HG03378 (cell line): ENCODE measurements at regions not wholly inside any gene's neighbourhood (a gene's known extent, or its start where the extent isn't known, plus 50 kb on each side); places are given as distances from the start of the nearest gene placed in this dataset.
"Not testable (repeated sequence)": the region's sequence is repeated elsewhere in the genome, so short reads cannot be mapped to it uniquely, and the experiment has no call there.

Experiments used
- ATAC-seq: cut with Tn5 transposase; IDR thresholded peaks from one replicate; pipeline ENCODE4 v1.9.1; 2021; ENCODE audit warnings: mild to moderate bottlenecking, moderate library complexity; ENCODE audit not compliant: unreplicated experiment

GRCh38 chr5:63228154-63228553 is 649.5 kb downstream of the LRRC70 start:
- no peak for ATAC-seq

DNA sequence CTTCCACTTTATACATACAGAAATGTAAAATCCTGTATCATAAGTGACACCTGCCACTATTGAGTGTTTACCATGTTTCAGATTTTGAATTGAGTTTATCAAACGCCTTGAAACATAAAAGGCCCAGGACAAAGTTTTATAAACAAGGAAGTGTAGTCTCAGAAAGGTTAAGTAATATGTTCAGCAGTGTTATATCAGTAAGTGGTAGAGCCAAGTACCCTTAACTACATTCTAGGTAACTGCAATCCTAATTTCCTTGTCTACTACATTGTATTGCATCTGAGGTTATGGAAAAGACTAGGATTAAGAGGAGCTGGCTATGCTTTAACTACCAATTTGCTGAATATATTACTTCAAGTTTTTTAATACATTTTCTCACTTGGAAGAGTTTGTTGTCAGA is 641.6 kb downstream of the LRRC70 start:
- ATAC-seq = no peak

DNA sequence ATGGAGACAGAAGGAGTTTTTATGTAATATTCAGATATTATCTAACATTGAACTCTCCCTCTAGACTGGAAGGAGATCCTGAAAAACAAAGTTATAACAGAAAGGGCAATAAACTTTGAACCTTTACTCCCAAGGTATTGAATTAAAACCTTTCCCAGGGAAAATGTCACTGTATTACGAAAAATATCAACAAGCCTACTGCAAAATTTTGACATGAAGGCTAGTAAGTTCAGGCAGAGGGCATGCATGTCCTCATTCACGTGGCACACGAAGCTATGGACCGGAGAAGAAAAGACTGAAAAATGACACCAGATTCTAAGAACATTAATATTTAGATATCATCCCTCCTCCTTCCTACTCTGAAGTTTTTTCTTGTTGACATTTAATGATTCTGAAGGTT is 638.8 kb downstream of the LRRC70 start:
- ATAC-seq = no peak

- no peak for ATAC-seq
Measured at GRCh38 chr5:63213256-63213655, 634.6 kb downstream of the LRRC70 start.

GRCh38 chr5:63211448-63212132 is 633.0 kb downstream of the LRRC70 start:
- ATAC-seq = no peak

DNA sequence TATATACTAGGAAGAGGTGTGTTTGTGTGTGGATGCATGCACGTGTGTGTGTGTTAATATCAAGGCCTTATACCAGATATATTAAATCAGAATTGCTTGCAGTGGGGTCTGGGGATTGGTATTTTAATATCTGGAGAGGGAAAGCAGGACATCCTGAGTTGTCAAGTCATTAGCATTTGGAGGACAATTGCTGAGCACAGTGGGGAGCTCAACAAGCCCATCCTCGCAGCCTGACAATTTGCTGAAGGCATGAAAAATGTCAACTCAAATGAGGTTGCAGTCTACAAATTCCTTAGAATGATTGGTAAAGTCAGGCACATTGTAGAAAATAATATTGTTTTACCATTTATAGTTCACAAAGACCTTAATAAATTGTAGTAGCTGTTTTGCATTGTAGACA is 627.4 kb downstream of the LRRC70 start:
- no peak for ATAC-seq

DNA sequence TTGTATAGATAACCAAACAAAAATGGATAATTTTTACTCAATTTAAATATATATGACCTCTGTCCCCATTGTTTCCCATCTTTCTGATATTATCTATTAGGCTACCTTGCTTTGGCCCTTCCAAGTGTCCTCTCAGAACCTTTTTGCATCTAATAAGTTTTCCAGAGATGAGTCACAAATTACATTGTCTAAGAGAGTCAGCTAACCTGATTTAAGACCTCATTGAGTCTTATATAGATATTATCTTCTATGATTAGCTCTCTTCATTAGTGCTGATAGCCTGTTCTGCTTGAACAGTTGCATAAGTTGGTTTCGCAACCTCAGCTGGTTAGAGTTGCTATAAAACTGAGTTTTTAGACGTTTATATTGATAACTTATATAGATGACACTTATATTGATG is 623.1 kb downstream of the LRRC70 start:
- ATAC-seq = no peak

DNA sequence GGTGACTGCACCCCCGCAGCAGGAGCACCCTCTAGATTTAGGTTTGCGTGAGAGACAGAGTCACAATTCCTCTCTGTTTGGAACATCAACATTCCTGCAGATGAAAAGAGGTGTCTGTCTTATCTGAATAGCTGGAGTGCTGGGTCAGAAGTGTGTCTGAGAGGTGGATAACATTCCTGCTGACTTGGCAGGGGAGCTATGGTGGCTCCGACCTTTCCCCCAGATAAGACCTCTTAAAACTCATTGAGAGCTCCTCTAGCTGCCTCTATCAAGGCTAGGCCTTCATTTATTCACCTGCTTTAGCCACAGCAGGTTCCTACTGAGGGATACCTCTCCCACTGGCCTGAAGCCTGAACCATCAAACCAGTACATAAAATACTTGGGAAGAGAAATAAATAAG is 615.5 kb downstream of the LRRC70 start:
- no peak for ATAC-seq

DNA sequence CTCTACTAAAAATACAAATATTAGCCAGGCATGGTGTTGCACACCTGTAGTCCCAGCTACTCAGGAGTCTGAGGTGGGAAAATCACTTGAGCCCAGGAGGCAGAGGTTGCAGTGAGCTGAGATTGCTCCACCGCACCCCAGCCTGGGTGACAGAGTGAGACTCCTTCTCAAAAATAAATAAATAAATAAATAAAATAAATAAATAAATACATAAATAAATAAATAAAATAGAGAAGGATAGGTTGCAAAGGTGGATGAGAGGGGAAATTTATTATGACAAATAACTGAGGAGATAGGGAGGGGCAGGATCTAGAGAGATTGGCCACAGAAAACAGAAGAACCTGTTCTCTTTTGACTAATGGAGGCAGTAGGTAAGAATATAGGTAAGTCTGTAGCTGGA is 601.6 kb downstream of the LRRC70 start:
- not testable (repeated sequence) for ATAC-seq

- ATAC-seq = no peak
Measured at GRCh38 chr5:63175850-63176249, 597.2 kb downstream of the LRRC70 start.

DNA sequence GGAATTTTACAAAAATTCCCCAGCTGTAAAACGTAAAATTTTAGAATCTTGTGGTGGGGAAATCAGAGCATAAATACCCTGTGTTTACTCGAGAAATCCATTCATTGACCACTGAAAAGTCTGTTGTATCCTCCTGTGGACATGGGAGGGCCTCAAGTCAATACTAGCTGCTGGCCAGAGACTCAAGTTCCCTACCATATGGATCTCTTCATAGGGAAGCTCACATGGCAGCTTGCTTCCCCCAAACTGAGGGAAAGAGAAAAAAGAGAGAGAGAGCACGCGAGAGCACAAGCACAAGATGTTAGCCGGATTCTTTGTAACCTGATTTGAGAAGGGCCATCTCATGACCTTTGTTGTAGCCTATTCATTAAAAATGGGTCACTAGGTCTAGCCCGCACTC is 591.9 kb downstream of the LRRC70 start:
- ATAC-seq = no peak

DNA sequence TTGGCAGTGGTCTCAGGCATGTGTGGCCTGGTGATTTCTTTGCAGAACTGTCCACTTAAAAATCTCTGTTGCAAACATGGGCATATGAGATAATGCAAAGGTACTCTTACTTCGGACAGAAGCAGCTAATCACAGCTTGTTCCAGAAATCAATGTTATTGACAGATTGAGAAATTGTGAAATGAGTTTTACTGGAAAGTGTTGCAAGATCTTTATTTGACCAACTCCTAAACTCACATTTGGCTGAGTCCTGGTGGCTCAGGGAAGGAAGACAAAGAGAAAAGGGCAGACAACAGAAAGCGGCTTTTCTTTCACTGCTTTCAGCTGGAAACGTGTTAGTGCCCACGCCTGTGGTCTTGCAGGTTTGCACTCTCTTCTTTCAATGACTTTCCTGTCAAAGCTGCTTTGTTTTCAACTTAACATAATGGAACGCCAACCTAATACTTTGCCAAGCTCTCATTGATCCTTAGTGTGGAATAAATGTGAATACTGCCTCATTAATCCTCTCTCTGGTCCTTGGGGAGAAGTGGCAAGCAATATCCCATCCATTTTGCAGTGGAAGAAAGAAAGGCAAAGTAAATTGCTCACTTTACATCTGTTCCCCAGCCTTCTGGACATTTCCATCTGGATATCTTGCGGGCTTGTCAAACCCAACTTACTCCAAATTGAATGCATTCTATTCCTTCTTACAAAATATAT is 586.4 kb downstream of the LRRC70 start:
- no peak for ATAC-seq

- ATAC-seq = no peak
Measured at GRCh38 chr5:63164339-63164738, 585.7 kb downstream of the LRRC70 start.

DNA sequence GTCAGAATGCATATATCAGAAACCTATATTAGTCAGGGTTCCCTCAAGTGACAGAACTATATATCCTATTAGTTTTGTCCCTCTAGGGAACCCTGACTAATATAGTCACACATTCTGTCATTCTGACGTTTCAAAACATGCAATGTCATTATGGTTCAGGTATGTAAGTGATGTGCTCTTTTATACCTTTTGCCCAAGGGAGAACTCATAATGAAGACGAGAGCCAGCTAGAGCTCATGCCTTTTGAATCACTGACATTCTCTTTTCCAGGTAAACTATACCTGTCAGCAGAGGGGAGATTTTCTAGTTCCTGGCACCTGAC is 576.7 kb downstream of the LRRC70 start:
- ATAC-seq = no peak

- ATAC-seq = no peak
Measured at GRCh38 chr5:63154476-63155309, 576.1 kb downstream of the LRRC70 start.

GRCh38 chr5:63152871-63153270 is 574.3 kb downstream of the LRRC70 start:
- no peak for ATAC-seq

DNA sequence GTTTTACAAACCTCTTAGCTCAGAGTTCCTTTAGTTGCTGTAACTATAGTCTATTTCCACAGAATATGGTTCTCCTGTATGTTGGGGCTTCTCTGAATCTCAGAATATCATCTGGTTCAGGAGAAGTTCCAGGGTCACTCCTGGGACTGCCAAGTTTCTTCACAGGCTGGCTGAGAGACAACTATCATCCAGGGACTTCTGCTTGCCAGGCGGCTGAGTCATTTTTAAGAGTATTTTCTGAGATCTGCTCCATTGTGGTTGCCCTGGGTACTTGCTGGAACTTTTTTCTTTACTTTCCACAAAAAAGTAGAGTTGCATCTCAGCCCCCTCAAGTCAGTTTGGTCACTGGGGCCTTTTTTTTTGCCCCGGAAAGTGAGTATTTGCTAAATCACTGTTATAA is 566.5 kb downstream of the LRRC70 start:
- ATAC-seq = no peak

GRCh38 chr5:63141591-63141990 is 563.0 kb downstream of the LRRC70 start:
- no peak for ATAC-seq

- no peak for ATAC-seq
Measured at GRCh38 chr5:63135291-63135690, 556.7 kb downstream of the LRRC70 start.

DNA sequence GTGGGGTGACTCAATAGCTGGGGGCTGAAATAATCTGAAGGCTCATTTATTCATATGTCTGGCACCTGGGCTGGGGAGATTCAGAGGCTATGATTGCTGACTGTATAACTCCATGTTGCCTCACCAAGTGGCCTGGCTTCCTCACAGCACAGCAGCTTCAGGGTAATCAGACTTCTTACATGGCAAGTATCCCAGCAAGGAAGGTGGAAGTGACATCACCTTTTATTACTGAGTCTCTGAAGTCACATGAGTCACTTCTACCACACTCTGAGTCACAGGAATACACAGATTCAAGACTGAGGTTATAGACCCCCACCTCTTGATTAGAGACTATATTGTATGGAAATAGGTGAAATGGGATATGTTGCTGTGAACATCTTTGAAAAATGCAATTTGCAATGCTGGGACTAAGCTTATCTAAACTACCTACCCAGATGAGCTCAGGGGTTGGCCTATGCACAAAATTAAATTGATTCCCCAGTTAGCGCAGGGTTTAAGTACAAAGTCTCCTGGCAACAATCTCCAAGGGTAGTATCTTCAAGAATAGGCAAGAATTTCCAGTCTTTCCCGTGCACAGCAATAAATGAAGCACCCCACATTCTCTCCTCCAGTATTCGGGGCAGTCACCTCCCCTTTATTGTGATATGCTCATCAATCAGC is 553.1 kb downstream of the LRRC70 start:
- no peak for ATAC-seq

- no peak for ATAC-seq
Measured at GRCh38 chr5:63128761-63129160, 550.1 kb downstream of the LRRC70 start.
